OCI-LY1 (cell line): ENCODE measurements at regions not wholly inside any gene's neighbourhood (a gene's known extent, or its start where the extent isn't known, plus 50 kb on each side); places are given as distances from the start of the nearest gene placed in this dataset.

Source experiments
- H2AFZ ChIP-seq: fragments of 200-600 bp; sonication (generic), shearing (Covaris generic); 2 replicates; pipeline ENCODE4 v1.6.0; 2014; ENCODE audit warnings: antibody characterized with exemption, mild to moderate bottlenecking, low read length
- H3F3A ChIP-seq: fragments of 200-600 bp; sonication (generic), shearing (Covaris generic); 2 replicates; pipeline ENCODE4 v1.6.0; 2014; ENCODE audit warnings: mild to moderate bottlenecking, antibody characterized with exemption, low read length, moderate library complexity; ENCODE audit not compliant: insufficient read depth
- H3K27ac ChIP-seq: fragments of 200-600 bp; sonication (generic); 2 replicates; pipeline ENCODE4 v1.5.1; 2014; ENCODE audit warnings: low read length, mixed run types, mild to moderate bottlenecking, low read depth; ENCODE audit not compliant: poor library complexity, severe bottlenecking
- H3K27me3 ChIP-seq: fragments of 200-600 bp; sonication (generic); 2 replicates; pipeline ENCODE4 v1.6.0; 2014; ENCODE audit warnings: antibody characterized with exemption, mild to moderate bottlenecking, low read length, moderate library complexity; ENCODE audit not compliant: insufficient read depth
- H3K36me3 ChIP-seq: fragments of 200-600 bp; sonication (generic); 2 replicates; pipeline ENCODE4 v1.6.1; 2014; ENCODE audit warnings: mild to moderate bottlenecking, antibody characterized with exemption, low read length, moderate library complexity, mixed read lengths; ENCODE audit not compliant: insufficient read depth
- H3K4me1 ChIP-seq: fragments of 200-600 bp; sonication (generic); 2 replicates; pipeline ENCODE4 v1.5.1; 2014; ENCODE audit warnings: mild to moderate bottlenecking, low read length, moderate library complexity; ENCODE audit not compliant: insufficient read depth, severe bottlenecking
- H3K4me2 ChIP-seq: fragments of 200-600 bp; sonication (generic), shearing (Covaris generic); 2 replicates; pipeline ENCODE4 v1.6.1; 2014; ENCODE audit warnings: low read length
- H3K4me3 ChIP-seq: fragments of 200-600 bp; sonication (generic); 2 replicates; pipeline ENCODE4 v1.5.1; 2014; ENCODE audit warnings: low read length, low read depth, mild to moderate bottlenecking, mixed read lengths; ENCODE audit not compliant: poor library complexity, severe bottlenecking
- H3K79me2 ChIP-seq: fragments of 200-600 bp; shearing (Covaris generic); 2 replicates; pipeline ENCODE4 v1.6.1; 2016; ENCODE audit warnings: mixed run types, low read length, mixed read lengths; ENCODE audit not compliant: insufficient read depth
- H3K9ac ChIP-seq: fragments of 200-600 bp; sonication (generic), shearing (Covaris generic); 2 replicates; pipeline ENCODE4 v1.6.1; 2014; ENCODE audit warnings: mild to moderate bottlenecking, low read length, mixed read lengths
- H3K9me2 ChIP-seq: fragments of 200-600 bp; sonication (generic), shearing (Covaris generic); 2 replicates; pipeline ENCODE4 v1.6.1; 2014; ENCODE audit warnings: low read depth, mild to moderate bottlenecking, low read length, mixed read lengths
- H3K9me3 ChIP-seq: fragments of 200-600 bp; shearing (Covaris generic); 2 replicates; pipeline ENCODE4 v1.6.1; 2014; ENCODE audit warnings: low read length, mixed read lengths
- H4K20me1 ChIP-seq: fragments of 200-600 bp; sonication (generic), shearing (Covaris generic); 2 replicates; pipeline ENCODE4 v1.6.0; 2016; ENCODE audit warnings: mild to moderate bottlenecking, low read length; ENCODE audit not compliant: insufficient read depth
- CTCF ChIP-seq: fragments of 200-600 bp; sonication (generic), shearing (Covaris generic); IDR thresholded peaks from 2 replicates; pipeline ENCODE4 v1.5.1; 2017; ENCODE audit warnings: mild to moderate bottlenecking, antibody characterized with exemption, low read length, moderate library complexity, mixed read lengths
- EZH2 ChIP-seq: fragments of 200-600 bp; sonication (generic), shearing (Covaris generic); IDR thresholded peaks from 2 replicates; pipeline ENCODE4 v1.8.0; 2017; ENCODE audit warnings: borderline replicate concordance, mixed run types, mild to moderate bottlenecking, antibody characterized with exemption, low read length, moderate library complexity, mixed read lengths

GRCh38 chr6:9620263-9620662, 794.6 kb downstream of the TFAP2A start:
- no peak overlapping the region for H3K4me2 ChIP-seq
- H3K9ac ChIP-seq = no peak overlapping the region
- H3K27me3 ChIP-seq = no peaks in the 10 kb centered on the region
- H3K27ac ChIP-seq = no peak overlapping the region
- no peaks in the 10 kb centered on the region for H3F3A ChIP-seq
- no peaks in the 10 kb centered on the region for H3K9me2 ChIP-seq
- H3K79me2 ChIP-seq = no peaks in the 10 kb centered on the region
- H3K36me3 ChIP-seq = no peaks in the 10 kb centered on the region
- no peaks in the 10 kb centered on the region for H3K9me3 ChIP-seq
- H3K4me1 ChIP-seq = no peaks in the 10 kb centered on the region
- TF ChIP-seq CTCF (no peak), EZH2 (no peak)
- no peak overlapping the region for H2AFZ ChIP-seq
- no peak overlapping the region for H3K4me3 ChIP-seq
- no peaks in the 10 kb centered on the region for H4K20me1 ChIP-seq

- no peaks in the 10 kb centered on the region for H3K79me2 ChIP-seq
- no peaks in the 10 kb centered on the region for H3K36me3 ChIP-seq
- no peak overlapping the region for H3K27ac ChIP-seq
- H2AFZ ChIP-seq = no peak overlapping the region
- no peaks in the 10 kb centered on the region for H4K20me1 ChIP-seq
- no peaks in the 10 kb centered on the region for H3K27me3 ChIP-seq
- no peak overlapping the region for H3K4me2 ChIP-seq
- no peaks in the 10 kb centered on the region for H3K9me2 ChIP-seq
- H3K9ac ChIP-seq = no peak overlapping the region
- H3K9me3 ChIP-seq = no peaks in the 10 kb centered on the region
- no peak overlapping the region for H3K4me3 ChIP-seq
- H3F3A ChIP-seq = no peaks in the 10 kb centered on the region
- TF ChIP-seq EZH2 (no peak), CTCF (no peak)
- H3K4me1 ChIP-seq = no peaks in the 10 kb centered on the region
Measured at GRCh38 chr6:9614778-9615177, 800.1 kb downstream of the TFAP2A start.

DNA sequence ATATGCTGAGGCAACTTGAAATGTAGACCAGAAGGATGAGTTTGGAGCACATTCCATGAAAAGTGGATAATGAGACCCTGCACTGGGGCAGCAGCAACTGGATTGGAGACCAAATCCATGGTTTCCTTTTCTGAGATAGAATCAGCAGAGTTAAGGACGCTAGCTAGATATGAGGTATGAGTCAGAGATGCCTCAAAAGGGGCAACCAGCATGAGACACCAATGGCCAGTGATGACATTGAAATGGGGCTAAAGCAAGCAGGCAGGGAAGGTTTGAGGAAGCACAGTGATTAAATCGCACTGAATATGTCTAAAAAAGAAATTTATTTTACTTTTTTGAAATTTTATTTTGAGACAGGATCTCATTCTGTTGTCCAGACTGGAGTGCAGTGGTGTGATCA, 802.4 kb downstream of the TFAP2A start:
- Histone ChIP-seq H3K4me2 (no peak overlapping the region), H3K27ac (no peak overlapping the region), H3K4me3 (no peak overlapping the region), H3K9me2 (no peaks in the 10 kb centered on the region), H3K9ac (no peak overlapping the region), H3K79me2 (no peaks in the 10 kb centered on the region), H2AFZ (no peak overlapping the region), H3K27me3 (no peaks in the 10 kb centered on the region), H4K20me1 (no peaks in the 10 kb centered on the region), H3F3A (no peaks in the 10 kb centered on the region), H3K4me1 (no peaks in the 10 kb centered on the region), H3K9me3 (no peaks in the 10 kb centered on the region), H3K36me3 (no peaks in the 10 kb centered on the region)
- TF ChIP-seq EZH2 (no peak), CTCF (no peak)
